GM18499 (cell line): ENCODE measurements at regions not wholly inside any gene's neighbourhood (a gene's known extent, or its start where the extent isn't known, plus 50 kb on each side); places are given as distances from the start of the nearest gene placed in this dataset.

Source experiments
- ATAC-seq: cut with Tn5 transposase; IDR thresholded peaks from one replicate; pipeline ENCODE4 v1.9.1; 2021; ENCODE audit warnings: moderate number of reproducible peaks; ENCODE audit not compliant: insufficient read depth, unreplicated experiment

- no peak for ATAC-seq
These were observed 84.8 kb upstream of the ARRDC4 start for GRCh38 chr15:97875513-97876280.

- no peak for ATAC-seq
These were observed 84.2 kb upstream of the ARRDC4 start for GRCh38 chr15:97876281-97876675.

- ATAC-seq: no peak
These were observed 79.0 kb upstream of the ARRDC4 start for GRCh38 chr15:97881346-97881965.

- no peak for ATAC-seq
These were observed 75.9 kb upstream of the ARRDC4 start for GRCh38 chr15:97884513-97885131.

- no peak for ATAC-seq
These were observed 70.2 kb upstream of the ARRDC4 start for GRCh38 chr15:97890307-97890706.

- ATAC-seq: no peak
These were observed 68.2 kb upstream of the ARRDC4 start for GRCh38 chr15:97892167-97892938.

GRCh38 chr15:97893967-97894366 is 66.5 kb upstream of the ARRDC4 start:
- no peak for ATAC-seq

GRCh38 chr15:97899981-97900380 is 60.5 kb upstream of the ARRDC4 start:
- ATAC-seq: no peak

GRCh38 chr15:97902140-97902780 is 58.2 kb upstream of the ARRDC4 start:
- ATAC-seq: no peak

GRCh38 chr15:97903560-97903959 is 56.9 kb upstream of the ARRDC4 start:
- ATAC-seq: no peak

- no peak for ATAC-seq
These were observed 56.4 kb upstream of the ARRDC4 start for GRCh38 chr15:97903971-97904572.

GRCh38 chr15:97909291-97909891 is 51.1 kb upstream of the ARRDC4 start:
- peak; percentile 97 for ATAC-seq
